Right lobe of liver (tissue), 6 donors: ENCODE measurements at regions not wholly inside any gene's neighbourhood (a gene's known extent, or its start where the extent isn't known, plus 50 kb on each side); places are given as distances from the start of the nearest gene placed in this dataset.

Source experiments
- ATAC-seq, 4 donors: fragments of 200-7000 bp; cut with Tn5 transposase; one replicate each; pipeline ENCODE4 v1.9.1; 2020; ENCODE audit warnings: mild to moderate bottlenecking in 4 of 4, moderate library complexity in 4 of 4
- DNase-seq, 3 donors: peaks; one replicate each; pipeline ENCODE4 v3.0.0-alpha.2; 2020
- H3K27ac ChIP-seq, 3 donors: fragments of 200-600 bp; one replicate each; pipeline ENCODE4 v1.8.0; 2022
- H3K27me3 ChIP-seq, 2 donors: fragments of 200-600 bp; one replicate each; pipeline ENCODE4 v1.8.0; 2022
- H3K36me3 ChIP-seq, 4 donors: fragments of 200-600 bp; sonication (generic) in 1 of 4; one replicate each; pipeline versions ENCODE4 v1.5.1 to v1.8.0; 2017 to 2022; ENCODE audit warnings: control low read depth in 1 of 4
- H3K4me1 ChIP-seq, 4 donors: fragments of 200-600 bp; sonication (generic) in 1 of 4; one replicate each; pipeline versions ENCODE4 v1.5.1 to v1.8.0; 2017 to 2022; ENCODE audit warnings: control low read depth in 1 of 4
- H3K4me3 ChIP-seq, 3 donors: fragments of 200-600 bp; one replicate each; pipeline ENCODE4 v1.8.0; 2022
- H3K9me3 ChIP-seq, 4 donors: fragments of 200-600 bp; sonication (generic) in 1 of 4; one replicate each; pipeline versions ENCODE4 v1.5.1 to v1.8.0; 2017 to 2022; ENCODE audit warnings: control low read depth in 1 of 4
- CTCF ChIP-seq, 4 donors: fragments of 200-600 bp in 3 of 4; fragments of 450-650 bp in 1 of 4; IDR thresholded peaks; one replicate each; pipeline versions ENCODE4 v1.5.1 to v1.8.0; 2016 to 2022; ENCODE audit warnings: antibody characterized with exemption in 4 of 4, mild to moderate bottlenecking in 2 of 4
- POLR2A ChIP-seq: fragments of 450-650 bp; IDR thresholded peaks from one replicate; pipeline ENCODE4 v1.6.1; 2017; ENCODE audit warnings: antibody characterized with exemption, mild to moderate bottlenecking
- WGBS: methylation state at CpG from one replicate; pipeline ENCODE4 v1.1.6; 2018; ENCODE audit warnings: low coverage, low lambda C conversion rate; ENCODE audit not compliant: insufficient coverage; ENCODE audit errors: missing lambda C conversion rate; 5-methylcytosine and 5-hydroxymethylcytosine counted together
- intact Hi-C, 2 donors: fragments of 100-400 bp; cut with DNase I; formaldehyde crosslinking; loops; one replicate each; pipeline versions ENCODE4 v1.11.2 to v1.14.1; 2022
- donor health status: DM: no; HTN: yes; CAD: no.
- donor health status: DM: no; HTN: no; CAD: no.
- donor health status: DM: no; HTN: no; CAD: no.
- donor health status: DM: no; HTN: yes; CAD: no.
- donor health status: DM: no; HTN: yes; CAD: no.

GRCh38 chr1:244288663-244289062 is 163.0 kb downstream of the ADSS2 start:
- intact Hi-C loops, result no loop called here
- H3K4me3 ChIP-seq, result no peak overlapping the region
- no peaks in the 10 kb centered on the region for H3K4me1 ChIP-seq
- WGBS, result 100% methylated on average over 1 of the region's 1 CpG
- no peaks in the 10 kb centered on the region for H3K36me3 ChIP-seq
- DNase-seq, result no peak
- H3K27ac ChIP-seq, result no peak overlapping the region
- H3K27me3 ChIP-seq, result no peaks in the 10 kb centered on the region
- no peak for TF ChIP-seq POLR2A
- TF ChIP-seq CTCF (IDR thresholded peaks at IDR 0.05), result no peak
- H3K9me3 ChIP-seq, result no peaks in the 10 kb centered on the region
- ATAC-seq, result no peak

- Histone ChIP-seq H3K36me3 (no peaks in the 10 kb centered on the region), H3K27me3 (no peaks in the 10 kb centered on the region), H3K9me3 (no peaks in the 10 kb centered on the region), H3K27ac (no peak overlapping the region), H3K4me3 (no peak overlapping the region), H3K4me1 (no peaks in the 10 kb centered on the region)
- intact Hi-C loops, result no loop called here
- no peak for DNase-seq
- ATAC-seq, result no peak
- TF ChIP-seq CTCF (IDR thresholded peaks at IDR 0.05), result no peak
- TF ChIP-seq POLR2A, result no peak
- WGBS, result 68% methylated on average over 9 of the region's 11 CpGs
These were observed 161.5 kb downstream of the ADSS2 start for GRCh38 chr1:244289991-244290785.

GRCh38 chr1:244291236-244292201 is 160.2 kb downstream of the ADSS2 start:
- intact Hi-C loops, result no loop called here
- TF ChIP-seq POLR2A (no peak), CTCF (IDR thresholded peaks at IDR 0.05) (no peak)
- DNase-seq (no peak), ATAC-seq (no peak)
- 85% methylated on average over 9 of the region's 16 CpGs for WGBS
- Histone ChIP-seq H3K4me1 (no peaks in the 10 kb centered on the region), H3K27me3 (no peaks in the 10 kb centered on the region), H3K36me3 (no peaks in the 10 kb centered on the region), H3K9me3 (no peaks in the 10 kb centered on the region), H3K27ac (no peak overlapping the region), H3K4me3 (no peak overlapping the region)

- H3K27me3 ChIP-seq, result no peaks in the 10 kb centered on the region
- no peak overlapping the region for H3K4me3 ChIP-seq
- H3K36me3 ChIP-seq, result no peaks in the 10 kb centered on the region
- no peaks in the 10 kb centered on the region for H3K9me3 ChIP-seq
- DNase-seq (no peak), ATAC-seq (no peak)
- TF ChIP-seq POLR2A, result no peak
- TF ChIP-seq CTCF (IDR thresholded peaks at IDR 0.05), result no peak
- WGBS, result 69% methylated on average over 7 of the region's 7 CpGs
- H3K4me1 ChIP-seq, result peaks cover 0 to 6% (median 0%) of the 10 kb centered on the region in 4 donors
- no peak overlapping the region for H3K27ac ChIP-seq
- intact Hi-C loops, result no loop called here
These were observed 157.0 kb downstream of the ADSS2 start for GRCh38 chr1:244294599-244295224.
